HG02610 (cell line): ENCODE measurements at regions not wholly inside any gene's neighbourhood (a gene's known extent, or its start where the extent isn't known, plus 50 kb on each side); places are given as distances from the start of the nearest gene placed in this dataset.
"Not testable (repeated sequence)": the region's sequence is repeated elsewhere in the genome, so short reads cannot be mapped to it uniquely, and the experiment has no call there.

Source experiments
- ATAC-seq: cut with Tn5 transposase; IDR thresholded peaks from one replicate; pipeline ENCODE4 v1.9.1; 2021; ENCODE audit warnings: mild to moderate bottlenecking, moderate library complexity; ENCODE audit not compliant: unreplicated experiment

- ATAC-seq = no peak
These were observed 1719.8 kb upstream of the WWC1 start for GRCh38 chr5:166571668-166572067.

- no peak for ATAC-seq
These were observed 1715.1 kb upstream of the WWC1 start for GRCh38 chr5:166576323-166576722.

- ATAC-seq = no peak
These were observed 1709.6 kb upstream of the WWC1 start for GRCh38 chr5:166581826-166582225.

GRCh38 chr5:166582416-166582815 lies 1709.0 kb upstream of the WWC1 start:
- no peak for ATAC-seq

- ATAC-seq = no peak
These were observed 1696.9 kb upstream of the WWC1 start for GRCh38 chr5:166594567-166594966.

- ATAC-seq = no peak
These were observed 1696.0 kb upstream of the WWC1 start for GRCh38 chr5:166595274-166595951.

- no peak for ATAC-seq
These were observed 1695.4 kb upstream of the WWC1 start for GRCh38 chr5:166596043-166596442.

GRCh38 chr5:166602271-166602670 lies 1689.2 kb upstream of the WWC1 start:
- no peak for ATAC-seq

GRCh38 chr5:166617507-166617906 lies 1673.9 kb upstream of the WWC1 start:
- ATAC-seq = no peak

GRCh38 chr5:166618526-166618925 lies 1672.9 kb upstream of the WWC1 start:
- ATAC-seq = no peak

GRCh38 chr5:166624573-166624972 lies 1666.9 kb upstream of the WWC1 start:
- ATAC-seq = no peak

GRCh38 chr5:166625210-166625865 lies 1666.1 kb upstream of the WWC1 start:
- no peak for ATAC-seq

- ATAC-seq = no peak
These were observed 1654.2 kb upstream of the WWC1 start for GRCh38 chr5:166637295-166637694.

GRCh38 chr5:166639151-166639550 lies 1652.3 kb upstream of the WWC1 start:
- ATAC-seq = no peak

- not testable (repeated sequence) for ATAC-seq
These were observed 1651.3 kb upstream of the WWC1 start for GRCh38 chr5:166640136-166640535.

- no peak for ATAC-seq
These were observed 1642.7 kb upstream of the WWC1 start for GRCh38 chr5:166648736-166649135.

GRCh38 chr5:166649676-166650075 lies 1641.8 kb upstream of the WWC1 start:
- ATAC-seq = no peak

GRCh38 chr5:166651234-166651633 lies 1640.2 kb upstream of the WWC1 start:
- ATAC-seq = no peak

- ATAC-seq = no peak
These were observed 1619.6 kb upstream of the WWC1 start for GRCh38 chr5:166671811-166672210.

- ATAC-seq = no peak
These were observed 1619.0 kb upstream of the WWC1 start for GRCh38 chr5:166672431-166672830.

GRCh38 chr5:166677891-166678290 lies 1613.6 kb upstream of the WWC1 start:
- no peak for ATAC-seq

GRCh38 chr5:166679331-166679730 lies 1612.1 kb upstream of the WWC1 start:
- ATAC-seq = no peak

GRCh38 chr5:166695326-166695725 lies 1596.1 kb upstream of the WWC1 start:
- no peak for ATAC-seq
